ENCODE measurements at regions not wholly inside any gene's neighbourhood (a gene's known extent, or its start where the extent isn't known, plus 50 kb on each side); places are given as distances from the start of the nearest gene placed in this dataset.

DNA sequence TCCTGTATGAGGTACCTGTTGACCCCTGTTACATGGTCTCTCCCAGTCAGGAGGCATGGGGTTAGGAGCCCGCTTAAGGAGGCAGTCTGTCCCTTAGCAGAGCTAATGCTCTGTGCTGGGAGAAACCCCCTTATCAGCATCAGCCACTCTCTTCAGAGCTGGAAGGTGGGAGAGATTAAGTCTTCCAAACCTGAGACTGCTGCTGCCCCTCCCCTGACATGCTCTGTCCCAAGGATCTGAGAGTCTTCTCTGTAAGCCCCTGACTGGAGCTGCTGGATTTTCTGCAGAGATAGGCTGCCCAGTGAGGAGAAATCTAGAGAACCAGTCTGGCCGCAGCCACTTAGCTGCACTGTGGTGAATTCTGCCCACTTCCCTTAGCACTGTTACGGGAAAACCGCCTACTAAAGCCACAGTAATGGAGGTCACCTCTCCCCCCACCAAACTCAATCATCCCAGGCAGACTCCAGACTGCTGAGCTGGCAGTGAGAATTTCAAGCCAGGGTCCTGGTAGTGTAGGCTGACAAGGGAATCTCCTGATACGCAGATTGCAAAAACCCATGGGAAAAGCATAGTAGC is 222.3 kb downstream of the DDX3Y start:
- intact Hi-C loops (cut with DNase I): no loop called here
- DNase-seq: no peak

DNA sequence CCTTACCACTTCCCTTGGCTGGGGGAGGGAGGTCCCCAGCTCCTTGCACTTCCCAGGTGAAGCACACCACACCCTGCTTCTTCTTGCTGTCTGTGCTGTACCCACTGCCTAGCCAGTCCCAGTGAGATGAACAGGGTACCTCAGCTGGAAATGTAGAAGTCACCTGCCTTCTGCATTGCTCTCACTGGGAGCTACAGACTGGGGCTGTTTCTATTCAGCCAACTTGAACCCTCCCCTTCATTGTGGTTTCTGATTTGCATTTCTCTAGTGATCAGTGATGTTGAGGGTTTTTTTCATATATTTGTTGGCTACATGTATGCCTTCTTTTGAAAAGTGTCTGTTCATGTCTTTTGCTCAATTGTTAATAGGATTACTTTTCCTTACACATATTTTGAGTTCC is 222.8 kb downstream of the DDX3Y start:
- no peak for DNase-seq
- intact Hi-C loops (cut with DNase I): no loop called here

DNA sequence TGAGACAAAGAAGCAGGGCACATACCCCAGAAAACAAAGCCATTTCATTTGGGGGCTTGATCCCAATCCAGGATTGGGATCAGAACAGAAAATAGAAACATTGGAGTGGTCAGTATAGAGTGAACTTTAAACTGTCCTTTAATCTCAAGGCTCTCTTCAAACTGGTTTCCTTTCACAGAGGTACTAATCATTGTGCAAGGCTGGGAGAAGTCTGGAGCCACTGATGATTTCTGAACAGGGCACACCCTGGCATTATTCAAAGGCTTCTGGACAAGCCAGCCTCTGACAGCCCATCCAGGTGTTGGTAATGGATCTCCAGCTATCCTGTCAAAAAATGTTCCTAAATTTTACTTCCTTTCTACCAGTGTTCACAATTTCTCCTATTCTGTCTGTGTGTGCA is 244.5 kb downstream of the DDX3Y start:
- intact Hi-C loops (cut with DNase I): no loop called here
- no peak for DNase-seq

DNA sequence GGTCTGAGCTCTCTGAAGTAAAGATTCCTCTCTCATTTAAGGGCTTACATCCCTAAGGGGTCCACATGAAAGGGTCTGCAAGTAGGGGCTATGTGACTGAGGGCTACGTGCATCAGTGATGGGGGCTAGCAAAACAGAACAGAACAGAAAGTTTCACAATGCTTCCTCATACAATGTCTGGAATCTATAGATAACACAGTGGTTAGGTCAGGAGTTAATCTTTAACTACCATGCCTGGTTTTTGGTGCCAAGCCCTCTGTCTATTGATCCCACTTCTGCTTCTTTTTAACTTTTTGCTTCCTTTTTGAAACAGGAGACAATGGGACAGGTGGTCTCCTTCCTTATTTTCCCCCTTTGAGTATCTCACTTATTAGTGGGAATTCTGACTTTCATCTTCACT is 263.0 kb downstream of the DDX3Y start:
- no peak for DNase-seq
- intact Hi-C loops (cut with DNase I): no loop called here

DNA sequence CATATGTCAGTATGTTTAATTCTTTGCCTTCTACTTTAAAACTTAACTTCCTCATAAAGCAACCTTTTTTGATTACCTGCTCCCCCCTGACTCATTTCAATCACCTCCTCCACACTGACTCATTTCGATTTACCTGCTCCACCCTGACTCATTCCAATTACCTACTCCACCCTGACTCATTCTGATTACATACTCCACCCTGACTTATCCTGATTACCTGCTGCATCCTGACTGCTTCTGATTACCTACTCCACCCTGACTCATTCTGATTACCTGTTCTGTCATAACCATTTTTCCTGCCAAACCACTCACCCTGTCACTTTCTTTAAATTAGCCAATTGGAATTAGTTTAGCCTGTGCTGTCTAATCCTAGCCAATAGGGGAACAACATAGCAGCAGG is 263.6 kb downstream of the DDX3Y start:
- DNase-seq: peak in 3 of 42 donors; percentile 1 to 41 (median 36)
- intact Hi-C loops (cut with DNase I): no loop called here
